NCI-H774 (cell line): ENCODE measurements at regions not wholly inside any gene's neighbourhood (a gene's known extent, or its start where the extent isn't known, plus 50 kb on each side); places are given as distances from the start of the nearest gene placed in this dataset.

Experiments used
- DNase-seq: peaks from one replicate; lab custom pipeline; 2025; lab: John Stamatoyannopoulos, UW

GRCh38 chr18:70384181-70384790 lies 95.4 kb downstream of the SOCS6 start:
- no peak for DNase-seq

- DNase-seq: no peak
Measured at GRCh38 chr18:70382992-70383717, 94.3 kb downstream of the SOCS6 start.

GRCh38 chr18:70382017-70382416 lies 93.2 kb downstream of the SOCS6 start:
- no peak for DNase-seq

- DNase-seq: peak; percentile 57
Measured at GRCh38 chr18:70380915-70381896, 92.4 kb downstream of the SOCS6 start.
